GM19452 (cell line): ENCODE measurements at regions not wholly inside any gene's neighbourhood (a gene's known extent, or its start where the extent isn't known, plus 50 kb on each side); places are given as distances from the start of the nearest gene placed in this dataset.
"Not testable (repeated sequence)": the region's sequence is repeated elsewhere in the genome, so short reads cannot be mapped to it uniquely, and the experiment has no call there.

ENCODE experiments used
- ATAC-seq: cut with Tn5 transposase; IDR thresholded peaks from one replicate; pipeline ENCODE4 v1.9.1; 2021; ENCODE audit not compliant: unreplicated experiment

DNA sequence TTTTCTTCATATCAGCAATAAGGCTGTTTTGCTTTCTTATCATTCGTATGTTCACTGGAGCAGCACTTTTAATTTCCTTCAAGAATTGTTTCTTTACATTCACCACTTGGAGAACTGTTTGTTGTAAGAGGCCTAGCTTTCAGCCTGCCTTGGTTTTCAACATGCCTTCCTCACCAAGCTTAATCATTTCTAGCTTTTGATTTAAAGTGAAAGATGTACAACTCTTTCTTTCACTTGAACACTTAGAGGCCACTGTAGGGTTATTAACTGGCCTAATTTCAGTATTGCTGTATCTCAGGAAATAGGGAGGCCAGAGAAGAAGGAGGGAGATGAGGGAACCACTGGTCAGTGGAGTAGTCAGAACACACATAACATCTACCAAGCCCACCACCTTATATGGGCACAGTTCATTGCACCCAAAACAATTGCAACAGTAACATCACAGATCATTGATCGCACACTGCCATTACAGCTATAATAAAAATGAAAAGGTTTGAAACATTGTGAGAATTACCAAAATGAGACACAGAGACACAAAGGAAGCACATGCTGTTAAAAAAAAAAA lies 181.4 kb upstream of the TUBA3C start:
- ATAC-seq: no peak

DNA sequence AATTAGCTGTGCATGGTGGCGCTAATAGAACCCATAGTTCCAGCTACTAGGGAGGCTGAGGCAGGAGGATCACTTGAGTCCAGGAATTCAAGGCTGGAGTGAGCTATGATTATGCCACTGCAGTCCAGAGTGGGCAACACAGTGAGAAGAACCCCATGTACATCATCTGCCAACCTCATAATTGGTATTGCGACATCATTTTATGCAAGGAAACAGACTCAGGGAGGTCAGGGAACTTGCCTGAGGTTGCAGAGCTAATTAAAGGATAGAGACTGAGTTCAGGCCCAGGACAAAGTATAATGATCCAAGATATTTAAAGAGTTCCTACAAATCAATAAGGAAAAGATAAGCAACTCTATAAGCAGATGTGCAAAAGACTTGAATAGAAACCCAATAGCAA lies 178.1 kb upstream of the TUBA3C start:
- not testable (repeated sequence) for ATAC-seq

DNA sequence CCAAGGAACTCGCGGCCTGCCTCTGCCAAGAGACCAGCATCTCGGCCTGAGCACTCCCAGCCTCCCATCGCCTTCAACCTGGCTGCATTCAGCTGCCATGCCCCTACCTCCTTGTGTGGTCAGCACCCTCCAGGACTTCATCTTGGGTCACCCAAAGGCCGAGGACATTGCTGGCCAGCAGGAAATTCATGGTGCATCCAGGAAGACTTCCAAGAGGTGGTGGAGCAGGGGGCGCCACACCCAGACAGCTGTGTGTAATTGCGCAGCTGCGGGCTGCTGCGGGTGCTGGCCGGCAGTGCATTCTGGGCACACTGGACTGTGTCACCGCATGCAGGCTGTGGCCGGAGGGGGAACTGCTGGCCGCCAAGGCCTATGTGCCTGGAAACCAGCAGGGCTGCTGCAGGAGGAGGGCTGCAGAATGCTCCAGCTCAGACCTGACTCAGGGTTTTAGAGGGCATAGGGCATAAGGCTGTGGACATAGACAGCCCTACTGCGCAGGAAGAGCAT lies 164.3 kb upstream of the TUBA3C start:
- ATAC-seq: no peak

DNA sequence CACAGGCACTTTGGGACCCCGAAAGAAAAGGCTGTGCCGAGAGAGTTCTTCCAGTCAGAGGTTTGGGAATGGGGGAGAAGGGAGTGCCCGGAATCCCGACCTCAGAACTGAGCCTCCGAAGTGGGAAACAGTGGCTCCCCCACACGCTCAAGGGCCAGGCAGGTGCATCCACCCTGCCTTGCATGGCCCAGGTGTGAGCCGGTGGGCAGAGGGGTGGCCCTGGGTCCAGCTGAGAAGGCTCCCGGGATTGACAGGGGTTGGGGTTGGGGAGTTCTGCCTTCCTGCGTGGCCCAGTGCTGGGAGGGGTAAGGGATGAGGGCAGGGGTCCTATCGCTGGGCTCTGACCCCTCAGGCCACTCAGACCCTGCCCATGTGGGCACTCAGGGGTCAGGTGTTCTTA lies 163.5 kb upstream of the TUBA3C start:
- ATAC-seq: peak; percentile 29

DNA sequence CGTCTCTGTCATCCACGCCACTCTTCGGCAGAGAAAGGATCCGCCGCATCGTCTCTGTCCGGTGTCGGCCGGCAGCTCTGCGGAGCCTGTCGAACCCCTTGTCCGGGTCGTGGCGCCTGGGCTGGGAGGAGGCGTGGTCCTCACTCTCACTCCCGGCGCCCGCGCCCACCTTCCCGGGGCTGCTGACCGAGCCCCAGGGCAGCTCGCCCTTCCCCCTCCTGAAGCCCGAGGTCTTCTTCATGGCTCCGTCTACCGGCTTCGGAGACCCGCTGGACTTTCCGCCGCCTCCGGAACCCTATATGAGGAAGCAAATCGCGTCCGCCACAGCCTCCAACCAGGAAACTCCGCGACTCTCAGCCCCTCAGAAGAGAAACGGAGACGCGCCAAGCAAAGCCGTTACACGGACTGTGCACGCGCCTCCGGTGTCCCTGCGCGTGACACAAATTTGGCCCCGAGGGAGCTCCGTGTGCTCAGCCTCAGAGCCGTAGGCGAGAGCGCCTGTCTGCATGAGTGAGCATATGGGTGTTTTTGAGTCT lies 163.0 kb upstream of the TUBA3C start:
- peak; percentile 73 for ATAC-seq

DNA sequence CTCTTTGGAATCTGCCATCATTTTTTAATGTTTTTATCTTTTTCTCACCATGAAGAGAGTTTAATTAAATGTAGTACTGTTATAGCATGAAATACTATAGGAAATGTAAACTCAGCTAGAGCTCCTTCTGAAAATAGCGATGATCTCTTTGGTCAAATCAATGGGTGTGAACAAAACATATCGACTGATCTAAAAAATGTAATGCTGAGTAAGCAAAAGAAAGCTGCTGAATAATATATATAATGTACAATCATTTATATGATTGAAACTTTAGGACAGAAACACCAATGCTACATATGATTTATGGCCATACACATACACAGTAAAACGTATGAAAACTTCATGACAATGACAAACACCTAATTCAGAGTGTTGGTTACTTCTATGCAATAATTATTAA lies 150.8 kb upstream of the TUBA3C start:
- ATAC-seq: no peak

DNA sequence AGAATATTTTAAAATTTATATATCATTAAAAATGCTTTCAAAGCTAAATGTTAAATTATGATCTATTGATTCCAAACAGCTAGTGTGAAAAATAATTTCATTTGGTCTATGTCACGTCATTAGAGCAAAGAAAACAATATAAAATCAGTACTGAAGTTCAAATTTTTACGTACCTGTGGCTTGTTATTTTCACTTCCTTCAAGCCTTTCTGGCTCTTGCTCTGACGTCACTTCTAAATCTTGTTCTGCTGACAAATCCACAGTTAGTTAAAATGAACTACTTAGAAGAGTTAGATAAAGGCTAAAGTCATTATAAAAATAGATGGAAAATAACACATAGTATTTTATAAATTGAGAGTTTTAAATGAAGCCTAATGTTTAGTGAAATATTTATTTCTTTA lies 147.7 kb upstream of the TUBA3C start:
- no peak for ATAC-seq

DNA sequence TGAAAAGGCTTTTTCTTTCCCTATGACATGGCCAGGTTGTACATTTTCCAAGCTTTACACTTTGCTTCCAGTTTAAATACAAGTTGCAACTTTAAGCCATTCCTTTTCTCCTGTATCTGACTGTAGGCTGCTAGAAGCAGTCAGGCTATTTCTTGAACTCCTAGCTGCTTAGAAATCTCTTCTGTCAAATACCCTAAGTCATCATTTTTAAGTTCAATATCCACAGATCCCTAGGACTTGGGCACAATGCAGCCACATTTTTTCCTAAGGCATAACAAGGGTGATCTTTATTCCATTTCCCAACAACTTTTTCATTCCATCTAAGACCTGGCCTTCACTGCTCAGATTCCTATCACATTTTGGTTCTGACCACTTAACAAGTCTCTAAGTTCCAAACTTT lies 142.7 kb upstream of the TUBA3C start:
- ATAC-seq: no peak

DNA sequence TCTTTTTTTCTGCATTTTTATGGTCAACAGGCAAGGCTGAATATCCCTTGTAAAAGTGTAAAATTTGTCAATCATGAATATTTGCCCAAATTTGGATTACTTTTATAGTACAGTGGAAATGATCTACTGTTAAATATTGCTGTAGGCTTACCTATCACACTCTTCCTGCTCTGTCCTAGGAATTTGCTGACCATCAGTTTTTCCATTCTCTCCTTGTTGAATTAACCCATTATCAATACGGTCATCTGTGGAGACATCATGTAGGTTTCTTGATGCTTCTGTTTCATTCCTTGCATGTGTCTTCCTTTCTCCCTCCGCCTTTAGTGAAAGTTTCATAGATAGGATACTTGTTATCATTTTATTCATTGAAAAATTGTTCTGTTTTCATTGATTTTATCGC lies 139.6 kb upstream of the TUBA3C start:
- no peak for ATAC-seq

DNA sequence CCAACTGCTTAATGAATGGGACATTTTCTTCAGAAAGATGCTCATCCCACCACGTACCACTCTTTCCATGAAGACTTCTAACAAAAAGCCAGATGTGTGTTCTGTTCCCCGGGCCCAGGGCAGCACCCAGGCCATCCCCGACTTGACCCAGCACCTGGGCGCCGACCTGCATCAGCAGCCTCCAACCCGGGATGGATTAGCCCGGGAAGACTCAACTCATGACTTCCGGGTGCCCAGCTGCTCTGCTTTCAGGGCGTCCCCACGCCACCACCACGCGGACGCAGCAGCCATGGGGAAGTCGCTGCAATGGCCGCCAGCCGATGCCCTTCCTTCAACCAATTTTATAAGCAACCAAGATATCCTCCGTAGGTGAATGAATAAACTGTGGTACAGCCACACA lies 123.8 kb upstream of the TUBA3C start:
- ATAC-seq: no peak

DNA sequence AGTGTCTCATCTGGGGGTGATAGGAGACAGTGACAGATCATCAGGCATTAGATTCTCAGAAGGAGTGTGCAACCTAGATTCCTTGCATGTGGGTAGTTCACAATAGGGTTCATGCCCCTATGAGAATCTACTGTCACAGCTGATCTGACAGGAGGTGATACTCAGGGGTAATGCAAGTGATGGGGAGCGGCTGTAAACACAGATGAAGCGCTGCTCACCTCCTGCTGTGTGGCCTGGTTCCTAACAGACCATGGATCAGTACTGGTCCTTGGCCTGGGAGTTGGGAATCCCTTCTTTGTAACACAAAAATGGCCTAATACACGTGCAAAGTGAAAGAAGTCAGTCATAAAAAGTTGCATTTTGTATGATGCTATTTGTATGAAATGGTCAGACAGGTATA lies 107.6 kb upstream of the TUBA3C start:
- ATAC-seq: no peak

DNA sequence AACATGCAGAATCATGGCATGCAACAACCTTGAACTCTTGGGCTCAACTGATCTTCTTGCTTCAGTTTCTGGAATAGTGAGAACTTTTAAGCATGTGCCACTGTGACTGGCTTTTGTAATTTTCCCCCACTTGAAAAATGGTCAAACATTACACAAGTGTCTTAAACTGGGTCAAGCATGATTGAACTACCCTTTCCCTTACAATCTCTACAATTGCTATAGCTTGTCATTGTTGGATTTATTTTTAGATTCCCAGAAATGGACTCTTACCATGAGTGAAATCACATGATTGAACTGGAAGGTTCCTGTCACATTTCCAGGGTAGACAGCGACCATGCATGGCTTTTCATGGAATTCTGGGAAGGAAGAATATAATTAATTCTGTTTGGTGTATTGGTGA lies 102.2 kb upstream of the TUBA3C start:
- ATAC-seq: no peak

DNA sequence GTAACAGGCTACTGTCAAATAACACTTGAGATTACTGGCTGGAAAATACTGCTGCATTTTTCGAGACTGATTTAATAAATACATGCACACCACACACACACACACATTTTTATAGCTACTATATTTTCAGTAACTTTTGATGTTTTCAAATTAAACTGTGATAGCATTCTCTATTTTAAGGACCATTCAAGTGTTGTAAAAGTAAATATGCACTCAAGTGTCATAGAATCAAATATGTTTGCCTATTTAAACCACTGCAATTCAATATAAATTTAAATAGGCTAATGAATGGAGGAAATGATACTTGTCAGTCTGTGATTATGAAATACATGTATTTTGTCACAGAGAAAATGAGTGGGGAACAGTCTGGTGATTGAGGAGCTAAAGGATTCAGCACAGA lies 86.7 kb upstream of the TUBA3C start:
- no peak for ATAC-seq

DNA sequence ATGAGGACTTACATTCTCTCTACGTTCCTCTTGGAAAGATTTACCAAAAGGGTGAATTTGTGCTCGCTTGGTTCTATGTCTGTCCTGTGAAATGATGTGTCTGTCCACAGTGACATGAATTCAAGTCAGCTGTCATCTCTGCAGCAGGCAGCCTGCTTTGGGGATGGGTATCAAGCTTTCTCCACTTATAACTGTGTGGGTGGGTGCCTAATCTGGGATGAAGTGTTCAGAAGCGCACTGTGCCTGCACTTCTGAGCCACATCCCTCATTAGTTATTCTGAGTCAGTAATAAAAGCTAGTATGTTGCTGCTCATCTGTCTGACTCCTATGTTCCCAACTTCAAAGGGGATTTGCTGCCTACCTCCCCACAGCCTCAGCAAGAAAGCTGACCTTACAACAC lies 86.1 kb upstream of the TUBA3C start:
- no peak for ATAC-seq

DNA sequence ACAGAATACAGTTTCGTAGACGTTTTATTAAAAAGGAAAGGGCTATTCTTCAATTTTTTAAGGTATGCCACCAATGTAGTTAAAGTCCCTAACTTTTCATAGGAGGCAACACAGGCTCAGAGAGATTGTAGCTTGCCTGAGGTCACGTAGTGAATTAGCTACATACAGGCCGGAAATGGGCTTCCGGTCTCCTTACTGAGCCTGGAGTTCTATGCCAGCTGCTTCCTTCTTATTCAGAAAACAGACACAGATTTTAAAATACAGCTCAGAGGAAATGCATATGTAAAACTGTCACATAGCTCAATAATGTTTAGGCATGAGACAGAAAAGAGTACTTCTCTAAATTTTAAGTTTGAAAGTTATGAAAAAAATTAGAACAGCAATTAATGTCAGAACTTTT lies 85.4 kb upstream of the TUBA3C start:
- no peak for ATAC-seq

DNA sequence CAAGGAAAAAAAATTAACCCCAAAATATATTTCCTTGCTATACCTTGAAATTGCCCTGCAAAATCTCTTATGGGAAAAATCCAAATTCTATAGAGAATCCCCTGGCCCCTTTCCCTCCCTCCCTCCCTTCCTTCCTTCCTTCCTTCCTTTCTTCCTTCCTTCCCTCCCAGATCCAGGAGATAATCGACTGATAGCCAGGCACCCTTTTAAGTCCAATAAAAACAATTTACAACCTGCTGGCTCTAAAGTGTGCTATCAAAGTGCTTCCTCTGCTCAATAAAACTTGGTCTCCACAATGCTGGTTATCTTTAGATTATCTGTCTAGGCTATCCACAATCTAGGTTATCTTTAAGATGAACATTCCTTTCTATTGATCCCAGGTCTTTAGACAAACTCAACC lies 83.1 kb upstream of the TUBA3C start:
- no peak for ATAC-seq

DNA sequence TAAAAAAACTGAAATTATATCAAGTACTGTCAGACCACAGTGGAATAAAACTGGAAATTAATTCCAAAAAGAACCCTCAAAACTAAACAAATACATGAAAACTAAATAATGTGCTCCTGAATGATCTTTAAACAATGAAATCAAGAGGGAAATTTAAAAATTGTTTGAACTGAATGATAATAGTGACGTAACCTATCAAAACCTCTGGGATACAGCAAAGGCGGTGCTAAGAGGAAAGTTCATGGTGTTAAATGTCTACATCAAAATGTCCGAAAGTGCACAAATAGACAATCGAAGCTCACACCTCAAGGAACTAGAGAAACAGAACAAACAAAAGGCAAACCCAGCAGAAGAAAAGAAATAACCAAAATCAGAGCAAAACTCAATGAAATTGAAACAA lies 70.8 kb upstream of the TUBA3C start:
- ATAC-seq: no peak

DNA sequence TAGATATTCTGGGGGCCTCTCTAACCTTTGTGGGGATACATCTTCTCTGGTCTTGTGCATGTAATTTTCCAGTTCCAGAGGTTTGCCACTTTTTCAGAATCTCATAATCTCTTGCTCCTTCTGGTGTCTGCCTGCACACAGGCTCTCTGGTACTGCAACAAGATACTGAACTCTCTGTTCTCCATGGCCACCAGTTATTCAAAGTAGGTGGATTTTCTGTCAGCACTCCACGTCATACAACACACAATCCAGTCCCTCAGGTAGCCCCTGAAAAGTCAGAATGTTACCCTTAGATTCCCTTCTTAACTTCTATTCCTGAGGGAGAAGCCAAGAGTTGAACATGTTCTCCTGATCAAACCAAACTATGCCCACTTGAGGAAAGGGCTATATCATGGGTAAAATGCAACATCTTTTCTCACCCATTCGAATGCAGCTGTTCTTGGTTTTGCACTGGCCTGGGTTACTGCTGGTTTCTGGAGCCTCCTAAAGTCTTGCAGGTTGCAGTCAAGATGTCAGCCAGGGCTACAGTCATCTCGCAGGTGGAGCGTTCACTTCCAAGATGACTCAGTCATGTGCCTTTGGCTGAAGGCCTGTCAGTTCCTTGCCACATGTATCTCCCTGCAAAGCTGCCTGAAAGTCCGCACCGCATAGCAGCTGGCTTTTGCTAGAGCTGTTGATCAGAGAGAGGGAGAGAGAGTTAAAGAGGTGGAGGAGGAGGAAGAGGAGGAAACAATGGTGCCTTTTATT lies 57.7 kb upstream of the TUBA3C start:
- ATAC-seq: no peak
